ENCODE measurements at regions not wholly inside any gene's neighbourhood (a gene's known extent, or its start where the extent isn't known, plus 50 kb on each side); places are given as distances from the start of the nearest gene placed in this dataset.

DNA sequence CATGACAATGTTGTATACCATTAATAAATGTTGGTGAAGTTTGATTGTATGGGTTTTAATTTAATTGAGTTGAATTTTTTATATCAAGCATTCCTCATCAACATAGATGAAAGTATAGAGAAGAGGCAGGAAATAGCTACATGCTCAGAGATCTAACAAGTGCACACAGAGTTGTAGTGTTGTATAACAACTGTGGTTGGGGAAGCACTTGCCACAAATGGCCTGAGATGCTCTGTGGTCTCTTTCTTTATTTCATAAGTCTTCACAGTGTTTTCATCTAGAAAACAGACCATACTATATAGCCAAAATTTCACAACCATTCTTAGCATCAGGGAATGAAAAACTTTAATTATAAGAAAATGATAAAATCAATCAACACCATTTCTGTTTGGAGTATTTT lies 682.6 kb upstream of the NECTIN3 start:
- TF ChIP-seq, protein P1, sequence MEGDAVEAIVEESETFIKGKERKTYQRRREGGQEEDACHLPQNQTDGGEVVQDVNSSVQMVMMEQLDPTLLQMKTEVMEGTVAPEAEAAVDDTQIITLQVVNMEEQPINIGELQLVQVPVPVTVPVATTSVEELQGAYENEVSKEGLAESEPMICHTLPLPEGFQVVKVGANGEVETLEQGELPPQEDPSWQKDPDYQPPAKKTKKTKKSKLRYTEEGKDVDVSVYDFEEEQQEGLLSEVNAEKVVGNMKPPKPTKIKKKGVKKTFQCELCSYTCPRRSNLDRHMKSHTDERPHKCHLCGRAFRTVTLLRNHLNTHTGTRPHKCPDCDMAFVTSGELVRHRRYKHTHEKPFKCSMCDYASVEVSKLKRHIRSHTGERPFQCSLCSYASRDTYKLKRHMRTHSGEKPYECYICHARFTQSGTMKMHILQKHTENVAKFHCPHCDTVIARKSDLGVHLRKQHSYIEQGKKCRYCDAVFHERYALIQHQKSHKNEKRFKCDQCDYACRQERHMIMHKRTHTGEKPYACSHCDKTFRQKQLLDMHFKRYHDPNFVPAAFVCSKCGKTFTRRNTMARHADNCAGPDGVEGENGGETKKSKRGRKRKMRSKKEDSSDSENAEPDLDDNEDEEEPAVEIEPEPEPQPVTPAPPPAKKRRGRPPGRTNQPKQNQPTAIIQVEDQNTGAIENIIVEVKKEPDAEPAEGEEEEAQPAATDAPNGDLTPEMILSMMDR (conservative IDR thresholded peaks at IDR 0.05; ENCODE audit: control insufficient read depth, insufficient read depth, low read depth, low read length): no peak
- no peak for DNase-seq (ENCODE audit: low read depth)
- no peak overlapping the region for H3K4me3 ChIP-seq (ENCODE audit: control insufficient read depth, low read depth, low read length)

DNA sequence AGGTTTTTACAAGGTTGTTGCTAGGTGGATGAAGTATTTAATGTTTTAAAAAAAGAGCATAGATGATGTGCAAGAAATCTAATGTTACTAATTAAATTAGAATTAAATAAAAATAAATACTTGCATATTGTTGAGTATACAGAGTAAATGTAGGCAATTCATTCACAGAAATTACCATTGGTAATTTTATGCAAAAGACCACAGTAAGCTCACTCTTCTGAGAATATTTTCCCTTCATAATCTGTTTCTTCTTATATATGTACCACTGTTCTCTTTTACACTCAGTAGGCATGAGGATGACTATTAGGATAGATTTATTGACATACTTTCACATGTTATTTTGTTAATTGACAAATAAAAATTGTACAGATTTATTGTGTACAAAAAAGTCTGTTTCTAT lies 681.2 kb upstream of the NECTIN3 start:
- TF ChIP-seq, protein P1 (conservative IDR thresholded peaks at IDR 0.05; ENCODE audit: control insufficient read depth, insufficient read depth, low read depth, low read length): no peak
- no peak for DNase-seq (ENCODE audit: low read depth)
- H3K4me3 ChIP-seq (ENCODE audit: control insufficient read depth, low read depth, low read length): no peak overlapping the region

DNA sequence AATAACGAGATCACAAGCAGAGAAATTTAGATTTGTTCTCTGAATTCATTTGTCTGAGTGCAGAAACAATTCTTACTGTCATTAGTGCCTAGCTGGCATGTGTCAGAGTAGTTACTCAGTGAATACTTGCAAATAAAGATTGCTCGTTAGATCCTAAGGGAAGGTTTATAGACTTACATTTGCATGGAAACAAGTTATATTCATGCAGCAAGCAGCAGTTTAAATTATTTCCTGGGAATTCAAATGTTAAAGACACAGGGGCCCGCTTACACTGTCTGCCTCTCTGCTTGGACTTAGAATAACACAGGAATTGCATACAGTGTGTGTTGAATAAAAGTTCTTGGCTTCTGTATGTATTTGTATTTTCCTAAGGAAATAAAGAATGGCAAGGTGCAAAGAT lies 680.6 kb upstream of the NECTIN3 start:
- H3K4me3 ChIP-seq (ENCODE audit: control insufficient read depth, low read depth, low read length): no peak overlapping the region
- TF ChIP-seq, protein P1 (conservative IDR thresholded peaks at IDR 0.05; ENCODE audit: control insufficient read depth, insufficient read depth, low read depth, low read length): no peak
- DNase-seq (ENCODE audit: low read depth): no peak

DNA sequence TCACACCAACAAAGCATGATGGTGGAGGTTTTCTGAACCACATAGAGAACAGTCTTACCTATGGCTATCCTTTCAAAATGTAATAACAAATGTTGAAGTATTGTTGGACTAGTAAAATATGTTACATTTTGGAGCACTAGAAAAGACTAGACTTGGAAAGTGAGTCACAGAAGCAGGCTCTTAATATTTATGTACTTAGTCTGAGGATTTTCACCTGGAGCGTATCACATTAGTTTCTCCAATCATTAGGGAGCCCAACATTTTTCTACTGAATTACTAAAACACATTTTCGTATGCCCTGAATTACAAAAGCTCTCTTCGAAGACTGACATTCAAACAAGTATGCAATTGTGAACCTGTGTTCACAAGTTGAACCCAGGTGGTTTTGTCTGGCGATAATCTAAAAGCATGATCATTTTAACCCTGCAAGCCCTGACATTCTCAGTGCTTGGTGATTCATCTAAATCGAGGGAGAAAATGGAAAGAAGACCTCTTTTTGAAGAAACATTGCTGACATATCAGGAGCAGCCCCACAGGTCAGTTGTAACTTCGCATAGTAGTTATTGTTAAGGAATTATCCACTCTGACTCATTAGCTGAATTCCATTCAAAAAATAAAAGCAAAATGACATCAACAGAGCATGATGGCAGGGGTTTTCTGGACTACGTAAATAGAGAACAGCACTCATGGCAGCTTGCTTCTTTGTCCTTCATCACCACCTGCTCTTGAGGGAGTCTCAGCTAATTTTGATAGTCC lies 679.8 kb upstream of the NECTIN3 start:
- TF ChIP-seq, protein P1 (conservative IDR thresholded peaks at IDR 0.05; ENCODE audit: control insufficient read depth, insufficient read depth, low read depth, low read length): no peak
- H3K4me3 ChIP-seq (ENCODE audit: control insufficient read depth, low read depth, low read length): no peak overlapping the region
- no peak for DNase-seq (ENCODE audit: low read depth)

DNA sequence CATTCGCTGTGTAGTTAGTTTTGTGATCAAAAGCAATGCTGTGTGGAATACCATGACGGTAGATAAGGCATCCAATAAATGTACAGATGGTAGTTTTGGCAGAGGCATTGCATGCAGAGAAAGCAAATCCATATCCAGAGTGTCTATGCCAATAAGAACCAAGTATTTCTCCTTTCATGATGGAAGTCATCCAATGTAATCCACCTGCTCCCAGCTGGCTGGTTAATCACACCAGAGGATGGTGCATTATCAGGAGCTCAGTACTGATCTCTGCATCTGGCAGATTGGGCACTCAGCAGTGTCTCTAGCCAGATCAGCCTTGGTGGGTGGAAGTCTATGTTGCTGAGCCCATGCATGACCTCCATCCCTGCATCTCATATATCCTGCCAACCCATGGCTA lies 677.7 kb upstream of the NECTIN3 start:
- TF ChIP-seq, protein P1 (conservative IDR thresholded peaks at IDR 0.05; ENCODE audit: control insufficient read depth, insufficient read depth, low read depth, low read length): no peak
- no peak for DNase-seq (ENCODE audit: low read depth)
- H3K4me3 ChIP-seq (ENCODE audit: control insufficient read depth, low read depth, low read length): no peak overlapping the region

DNA sequence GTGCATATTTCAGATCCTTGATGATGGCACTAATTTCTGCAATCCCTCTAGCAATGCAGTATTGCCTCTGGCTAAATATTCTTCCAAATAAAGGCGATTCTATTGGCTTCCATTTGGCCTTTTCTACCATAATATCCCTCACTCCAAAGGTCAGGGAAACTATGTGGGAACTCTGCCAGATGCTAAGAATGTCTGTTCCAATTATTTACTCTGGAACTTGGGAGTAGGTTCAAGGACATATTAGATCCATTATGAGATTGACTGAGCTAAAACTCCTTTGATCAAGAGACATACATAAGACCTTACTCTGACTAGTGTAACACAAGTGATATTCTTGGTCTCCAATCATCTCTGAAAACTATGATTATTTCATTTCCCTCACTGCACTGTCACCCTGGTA lies 674.5 kb upstream of the NECTIN3 start:
- DNase-seq (ENCODE audit: low read depth): no peak
- TF ChIP-seq, protein P1 (conservative IDR thresholded peaks at IDR 0.05; ENCODE audit: control insufficient read depth, insufficient read depth, low read depth, low read length): no peak
- H3K4me3 ChIP-seq (ENCODE audit: control insufficient read depth, low read depth, low read length): no peak overlapping the region
